ENCODE measurements at regions not wholly inside any gene's neighbourhood (a gene's known extent, or its start where the extent isn't known, plus 50 kb on each side); places are given as distances from the start of the nearest gene placed in this dataset.

- Histone ChIP-seq H3K27ac (no peak overlapping the region), H3K4me1 (replicated peaks) (no peaks in the 10 kb centered on the region), H3K27me3 (replicated peaks) (no peaks in the 10 kb centered on the region), H3K9me3 (replicated peaks) (no peaks in the 10 kb centered on the region), H3K36me3 (no peaks in the 10 kb centered on the region), H3K4me3 (no peak overlapping the region)
- no peak for DNase-seq (ENCODE audit: low read depth in 1 of 2, low spot score in 2 of 2)
These were observed 231.0 kb upstream of the ADAMTS16 start for GRCh38 chr5:4909086-4909485.

GRCh38 chr5:4911646-4912403 is 228.3 kb upstream of the ADAMTS16 start:
- no peaks in the 10 kb centered on the region for H3K4me1 ChIP-seq (replicated peaks)
- DNase-seq (ENCODE audit: low read depth in 1 of 2, low spot score in 2 of 2) = no peak
- H3K36me3 ChIP-seq = no peaks in the 10 kb centered on the region
- no peak overlapping the region for H3K4me3 ChIP-seq
- H3K27me3 ChIP-seq (replicated peaks) = 0 out of 2 replicates have a peak, but pooled peaks cover 3% of the 10 kb centered on the region
- no peak overlapping the region for H3K27ac ChIP-seq
- H3K9me3 ChIP-seq (replicated peaks) = no peaks in the 10 kb centered on the region

GRCh38 chr5:4921929-4922328 is 218.2 kb upstream of the ADAMTS16 start:
- no peaks in the 10 kb centered on the region for H3K27me3 ChIP-seq (replicated peaks)
- no peaks in the 10 kb centered on the region for H3K9me3 ChIP-seq (replicated peaks)
- H3K4me1 ChIP-seq (replicated peaks) = no peaks in the 10 kb centered on the region
- H3K4me3 ChIP-seq = no peak overlapping the region
- peak in 1 of 2 experiments; percentile 7 for DNase-seq (ENCODE audit: low read depth in 1 of 2, low spot score in 2 of 2)
- H3K27ac ChIP-seq = no peak overlapping the region
- no peaks in the 10 kb centered on the region for H3K36me3 ChIP-seq

- H3K4me1 ChIP-seq (replicated peaks) = no peaks in the 10 kb centered on the region
- H3K36me3 ChIP-seq = no peaks in the 10 kb centered on the region
- no peaks in the 10 kb centered on the region for H3K9me3 ChIP-seq (replicated peaks)
- H3K27ac ChIP-seq = no peak overlapping the region
- no peak overlapping the region for H3K4me3 ChIP-seq
- H3K27me3 ChIP-seq (replicated peaks) = no peaks in the 10 kb centered on the region
- no peak for DNase-seq (ENCODE audit: low read depth in 1 of 2, low spot score in 2 of 2)
These were observed 215.6 kb upstream of the ADAMTS16 start for GRCh38 chr5:4924577-4924976.

GRCh38 chr5:4927097-4927496 is 213.0 kb upstream of the ADAMTS16 start:
- DNase-seq (ENCODE audit: low read depth in 1 of 2, low spot score in 2 of 2) = no peak
- Histone ChIP-seq H3K4me3 (no peak overlapping the region), H3K36me3 (no peaks in the 10 kb centered on the region), H3K27me3 (replicated peaks) (no peaks in the 10 kb centered on the region), H3K27ac (no peak overlapping the region), H3K9me3 (replicated peaks) (no peaks in the 10 kb centered on the region), H3K4me1 (replicated peaks) (no peaks in the 10 kb centered on the region)

- no peak for DNase-seq (ENCODE audit: low read depth in 1 of 2, low spot score in 2 of 2)
- no peak overlapping the region for H3K4me3 ChIP-seq
- no peak overlapping the region for H3K27ac ChIP-seq
- H3K9me3 ChIP-seq (replicated peaks) = no peaks in the 10 kb centered on the region
- H3K36me3 ChIP-seq = no peaks in the 10 kb centered on the region
- no peaks in the 10 kb centered on the region for H3K27me3 ChIP-seq (replicated peaks)
- no peaks in the 10 kb centered on the region for H3K4me1 ChIP-seq (replicated peaks)
These were observed 211.7 kb upstream of the ADAMTS16 start for GRCh38 chr5:4928409-4928808.

GRCh38 chr5:4929092-4929655 is 211.0 kb upstream of the ADAMTS16 start:
- Histone ChIP-seq H3K4me1 (replicated peaks) (no peaks in the 10 kb centered on the region), H3K27ac (no peak overlapping the region), H3K9me3 (replicated peaks) (no peaks in the 10 kb centered on the region), H3K36me3 (no peaks in the 10 kb centered on the region), H3K4me3 (no peak overlapping the region), H3K27me3 (replicated peaks) (no peaks in the 10 kb centered on the region)
- no peak for DNase-seq (ENCODE audit: low read depth in 1 of 2, low spot score in 2 of 2)

GRCh38 chr5:4939042-4939781 is 200.9 kb upstream of the ADAMTS16 start:
- Histone ChIP-seq H3K27ac (no peak overlapping the region), H3K4me3 (no peak overlapping the region), H3K27me3 (replicated peaks) (0 out of 2 replicates have a peak, but pooled peaks cover 9% of the 10 kb centered on the region), H3K4me1 (replicated peaks) (no peaks in the 10 kb centered on the region), H3K9me3 (replicated peaks) (no peaks in the 10 kb centered on the region), H3K36me3 (no peaks in the 10 kb centered on the region)
- no peak for DNase-seq (ENCODE audit: low read depth in 1 of 2, low spot score in 2 of 2)

GRCh38 chr5:4941161-4941560 is 199.0 kb upstream of the ADAMTS16 start:
- H3K36me3 ChIP-seq = no peaks in the 10 kb centered on the region
- 0 out of 2 replicates have a peak, but pooled peaks cover 11% of the 10 kb centered on the region for H3K27me3 ChIP-seq (replicated peaks)
- DNase-seq (ENCODE audit: low read depth in 1 of 2, low spot score in 2 of 2) = no peak
- no peaks in the 10 kb centered on the region for H3K4me1 ChIP-seq (replicated peaks)
- H3K4me3 ChIP-seq = no peak overlapping the region
- no peak overlapping the region for H3K27ac ChIP-seq
- no peaks in the 10 kb centered on the region for H3K9me3 ChIP-seq (replicated peaks)

GRCh38 chr5:4941957-4942830 is 197.9 kb upstream of the ADAMTS16 start:
- H3K9me3 ChIP-seq (replicated peaks) = no peaks in the 10 kb centered on the region
- H3K4me1 ChIP-seq (replicated peaks) = no peaks in the 10 kb centered on the region
- no peak overlapping the region for H3K4me3 ChIP-seq
- H3K27me3 ChIP-seq (replicated peaks) = 0 out of 2 replicates have a peak, but pooled peaks cover 11% of the 10 kb centered on the region
- H3K27ac ChIP-seq = no peak overlapping the region
- DNase-seq (ENCODE audit: low read depth in 1 of 2, low spot score in 2 of 2) = peak in 1 of 2 experiments; percentile 24
- H3K36me3 ChIP-seq = no peaks in the 10 kb centered on the region

GRCh38 chr5:4942831-4943178 is 197.3 kb upstream of the ADAMTS16 start:
- no peak overlapping the region for H3K4me3 ChIP-seq
- no peak for DNase-seq (ENCODE audit: low read depth in 1 of 2, low spot score in 2 of 2)
- H3K27ac ChIP-seq = no peak overlapping the region
- no peaks in the 10 kb centered on the region for H3K4me1 ChIP-seq (replicated peaks)
- 0 out of 2 replicates have a peak, but pooled peaks cover 11% of the 10 kb centered on the region for H3K27me3 ChIP-seq (replicated peaks)
- H3K9me3 ChIP-seq (replicated peaks) = no peaks in the 10 kb centered on the region
- no peaks in the 10 kb centered on the region for H3K36me3 ChIP-seq

GRCh38 chr5:4945296-4945695 is 194.8 kb upstream of the ADAMTS16 start:
- no peak overlapping the region for H3K27ac ChIP-seq
- no peak for DNase-seq (ENCODE audit: low read depth in 1 of 2, low spot score in 2 of 2)
- peaks cover 14% of the 10 kb centered on the region; the same call in 1 of the 2 replicates for H3K27me3 ChIP-seq (replicated peaks)
- H3K4me3 ChIP-seq = no peak overlapping the region
- no peaks in the 10 kb centered on the region for H3K9me3 ChIP-seq (replicated peaks)
- no peaks in the 10 kb centered on the region for H3K4me1 ChIP-seq (replicated peaks)
- no peaks in the 10 kb centered on the region for H3K36me3 ChIP-seq

GRCh38 chr5:4947106-4947505 is 193.0 kb upstream of the ADAMTS16 start:
- H3K27me3 ChIP-seq (replicated peaks) = peaks cover 15% of the 10 kb centered on the region; the same call in 1 of the 2 replicates
- no peak overlapping the region for H3K4me3 ChIP-seq
- no peaks in the 10 kb centered on the region for H3K4me1 ChIP-seq (replicated peaks)
- no peak overlapping the region for H3K27ac ChIP-seq
- no peak for DNase-seq (ENCODE audit: low read depth in 1 of 2, low spot score in 2 of 2)
- no peaks in the 10 kb centered on the region for H3K36me3 ChIP-seq
- no peaks in the 10 kb centered on the region for H3K9me3 ChIP-seq (replicated peaks)
